ENCODE measurements at regions not wholly inside any gene's neighbourhood (a gene's known extent, or its start where the extent isn't known, plus 50 kb on each side); places are given as distances from the start of the nearest gene placed in this dataset.
"Not testable (repeated sequence)": the region's sequence is repeated elsewhere in the genome, so short reads cannot be mapped to it uniquely, and the experiment has no call there.

- no peak for DNase-seq
These were observed 55.8 kb upstream of the PTCH1 start for GRCh38 chr9:95572381-95573151.

- DNase-seq = no peak
These were observed 53.9 kb upstream of the PTCH1 start for GRCh38 chr9:95570646-95571045.

- no peak for DNase-seq
These were observed 53.4 kb upstream of the PTCH1 start for GRCh38 chr9:95570150-95570549.

- not testable (repeated sequence) for DNase-seq
These were observed 52.0 kb upstream of the PTCH1 start for GRCh38 chr9:95568735-95569134.

Data from NCI-H1436 (cell line).